ENCODE measurements at regions not wholly inside any gene's neighbourhood (a gene's known extent, or its start where the extent isn't known, plus 50 kb on each side); places are given as distances from the start of the nearest gene placed in this dataset.

DNA sequence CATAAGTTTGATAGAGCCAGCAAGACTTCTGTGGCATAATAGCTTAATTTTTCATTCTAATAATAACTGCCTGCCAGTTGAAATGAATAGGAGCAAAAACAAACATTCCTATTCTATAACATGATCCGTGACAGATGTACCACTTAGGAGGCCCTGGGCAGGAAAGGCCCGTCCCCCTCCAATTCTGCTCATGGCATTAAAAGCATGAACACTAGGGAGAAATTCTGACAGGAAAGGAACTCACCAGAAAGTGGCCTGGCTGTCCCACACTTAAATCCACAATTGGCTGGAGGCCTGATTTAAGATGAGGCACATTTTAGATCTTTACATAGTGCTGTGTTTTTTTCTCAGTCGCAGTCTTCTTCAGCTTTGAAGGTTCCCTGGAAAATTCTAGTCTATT, 261.9 kb upstream of the ETAA1 start:
- no peaks in the 10 kb centered on the region for H3K36me3 ChIP-seq

DNA sequence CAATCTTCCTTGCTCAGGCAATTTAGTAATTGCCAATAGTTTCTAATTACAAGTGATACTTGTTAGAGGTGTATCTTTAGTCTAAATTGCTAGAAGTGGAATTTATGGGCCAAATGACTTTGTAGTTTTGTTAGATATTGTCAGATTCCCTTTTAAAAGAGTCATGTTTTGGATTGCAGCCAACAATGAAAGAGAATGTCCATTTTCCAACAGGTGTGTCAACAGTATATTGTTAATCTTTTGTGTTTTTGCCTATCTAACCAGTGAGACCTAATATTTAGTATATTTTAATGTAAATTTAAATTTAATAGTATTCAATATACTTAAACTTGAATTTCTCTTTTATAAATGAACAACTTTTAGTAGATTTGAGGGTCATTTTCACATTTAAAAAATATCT, 259.4 kb upstream of the ETAA1 start:
- TF ChIP-seq, protein P1, sequence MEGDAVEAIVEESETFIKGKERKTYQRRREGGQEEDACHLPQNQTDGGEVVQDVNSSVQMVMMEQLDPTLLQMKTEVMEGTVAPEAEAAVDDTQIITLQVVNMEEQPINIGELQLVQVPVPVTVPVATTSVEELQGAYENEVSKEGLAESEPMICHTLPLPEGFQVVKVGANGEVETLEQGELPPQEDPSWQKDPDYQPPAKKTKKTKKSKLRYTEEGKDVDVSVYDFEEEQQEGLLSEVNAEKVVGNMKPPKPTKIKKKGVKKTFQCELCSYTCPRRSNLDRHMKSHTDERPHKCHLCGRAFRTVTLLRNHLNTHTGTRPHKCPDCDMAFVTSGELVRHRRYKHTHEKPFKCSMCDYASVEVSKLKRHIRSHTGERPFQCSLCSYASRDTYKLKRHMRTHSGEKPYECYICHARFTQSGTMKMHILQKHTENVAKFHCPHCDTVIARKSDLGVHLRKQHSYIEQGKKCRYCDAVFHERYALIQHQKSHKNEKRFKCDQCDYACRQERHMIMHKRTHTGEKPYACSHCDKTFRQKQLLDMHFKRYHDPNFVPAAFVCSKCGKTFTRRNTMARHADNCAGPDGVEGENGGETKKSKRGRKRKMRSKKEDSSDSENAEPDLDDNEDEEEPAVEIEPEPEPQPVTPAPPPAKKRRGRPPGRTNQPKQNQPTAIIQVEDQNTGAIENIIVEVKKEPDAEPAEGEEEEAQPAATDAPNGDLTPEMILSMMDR (IDR thresholded peaks at IDR 0.05; ENCODE audit: low read depth, low read length), result no peak
- H3K36me3 ChIP-seq, result no peaks in the 10 kb centered on the region
- no peak for DNase-seq (ENCODE audit: low read depth in 1 of 2, low spot score in 1 of 2)
- no peaks in the 10 kb centered on the region for H3K9me3 ChIP-seq (ENCODE audit: low read depth)
- no peaks in the 10 kb centered on the region for H3K4me1 ChIP-seq (ENCODE audit: low read depth)
- no peak overlapping the region for H3K27ac ChIP-seq
- H3K4me3 ChIP-seq, result no peak overlapping the region
- H3K27me3 ChIP-seq, result no peaks in the 10 kb centered on the region

More for the DNA sequence above, 261.9 kb upstream of the ETAA1 start:
- no peaks in the 10 kb centered on the region for H3K4me1 ChIP-seq (ENCODE audit: low read depth)
- H3K4me3 ChIP-seq, result no peak overlapping the region
- no peaks in the 10 kb centered on the region for H3K9me3 ChIP-seq (ENCODE audit: low read depth)
- H3K27me3 ChIP-seq, result no peaks in the 10 kb centered on the region
- no peak overlapping the region for H3K27ac ChIP-seq
- TF ChIP-seq, protein P1 (IDR thresholded peaks at IDR 0.05; ENCODE audit: low read depth, low read length), result no peak
- DNase-seq (ENCODE audit: low read depth in 1 of 2, low spot score in 1 of 2), result no peak

DNA sequence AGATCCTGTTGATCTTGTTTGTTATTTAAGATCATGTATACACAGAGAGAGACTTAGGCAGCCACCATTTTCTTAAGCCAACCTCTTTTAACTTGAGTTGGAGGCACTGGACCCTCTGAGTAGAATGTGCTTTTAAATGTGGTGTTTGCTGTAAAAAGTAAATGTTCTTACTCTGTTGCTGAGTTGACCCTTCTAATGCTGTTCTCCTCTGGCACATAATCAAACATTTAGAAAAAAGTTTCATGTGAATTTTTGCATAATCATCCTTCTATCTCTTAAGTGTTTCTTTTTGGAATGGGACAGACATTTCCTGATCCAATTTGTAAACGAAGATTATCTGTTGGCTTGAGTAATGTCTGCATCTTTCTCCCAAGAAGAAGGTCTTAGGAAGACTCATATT, 255.1 kb upstream of the ETAA1 start:
- no peak overlapping the region for H3K27ac ChIP-seq
- H3K36me3 ChIP-seq, result no peaks in the 10 kb centered on the region
- TF ChIP-seq, protein P1 (IDR thresholded peaks at IDR 0.05; ENCODE audit: low read depth, low read length), result no peak
- DNase-seq (ENCODE audit: low read depth in 1 of 2, low spot score in 1 of 2), result peak in 1 of 2 donors; percentile 5
- H3K9me3 ChIP-seq (ENCODE audit: low read depth), result no peaks in the 10 kb centered on the region
- no peak overlapping the region for H3K4me3 ChIP-seq
- no peaks in the 10 kb centered on the region for H3K27me3 ChIP-seq
- H3K4me1 ChIP-seq (ENCODE audit: low read depth), result no peaks in the 10 kb centered on the region

DNA sequence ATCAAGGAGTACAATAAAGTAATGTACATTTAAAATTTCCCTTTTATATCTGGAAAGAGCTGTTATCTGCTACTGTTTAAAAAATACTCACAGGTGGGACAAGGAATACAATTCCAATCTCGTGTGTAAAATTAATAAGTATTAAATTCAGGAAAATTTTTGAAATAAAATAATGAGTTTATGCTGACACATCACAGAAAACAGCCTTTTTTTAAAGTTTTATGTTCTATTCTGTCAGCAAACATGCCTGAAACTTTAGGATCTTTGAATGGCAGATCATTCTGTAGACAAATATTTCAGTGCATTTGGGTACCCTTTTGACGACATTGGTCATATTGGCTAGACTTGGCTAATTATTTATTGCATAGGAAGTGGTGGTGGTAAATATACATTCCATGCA, 254.4 kb upstream of the ETAA1 start:
- no peak for DNase-seq (ENCODE audit: low read depth in 1 of 2, low spot score in 1 of 2)
- Histone ChIP-seq H3K27ac (no peak overlapping the region), H3K4me1 (ENCODE audit: low read depth) (no peaks in the 10 kb centered on the region), H3K27me3 (no peaks in the 10 kb centered on the region), H3K9me3 (ENCODE audit: low read depth) (no peaks in the 10 kb centered on the region), H3K36me3 (no peaks in the 10 kb centered on the region), H3K4me3 (no peak overlapping the region)
- TF ChIP-seq, protein P1 (IDR thresholded peaks at IDR 0.05; ENCODE audit: low read depth, low read length), result no peak

DNA sequence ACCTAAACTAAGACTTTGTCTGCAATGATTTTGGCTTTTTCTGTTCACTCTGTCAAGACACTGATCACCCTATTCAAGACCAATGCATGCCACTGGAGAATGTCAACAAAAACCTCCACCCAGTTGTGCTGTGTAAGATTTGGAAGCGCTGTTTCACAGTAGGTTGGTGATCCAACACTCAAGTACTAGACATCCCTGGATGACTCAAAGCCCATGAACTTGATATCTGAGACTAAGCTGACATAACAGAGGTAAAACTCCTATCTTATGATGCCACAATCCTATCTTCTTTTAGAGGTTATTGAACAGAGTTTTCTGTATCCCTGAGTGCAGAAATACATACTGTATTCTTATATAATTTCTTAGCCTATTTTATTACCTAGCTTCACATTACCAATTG, 251.3 kb upstream of the ETAA1 start:
- Histone ChIP-seq H3K9me3 (ENCODE audit: low read depth) (no peaks in the 10 kb centered on the region), H3K4me3 (no peak overlapping the region), H3K36me3 (no peaks in the 10 kb centered on the region), H3K27ac (no peak overlapping the region), H3K27me3 (no peaks in the 10 kb centered on the region), H3K4me1 (ENCODE audit: low read depth) (no peaks in the 10 kb centered on the region)
- DNase-seq (ENCODE audit: low read depth in 1 of 2, low spot score in 1 of 2), result no peak
- TF ChIP-seq, protein P1 (IDR thresholded peaks at IDR 0.05; ENCODE audit: low read depth, low read length), result no peak

DNA sequence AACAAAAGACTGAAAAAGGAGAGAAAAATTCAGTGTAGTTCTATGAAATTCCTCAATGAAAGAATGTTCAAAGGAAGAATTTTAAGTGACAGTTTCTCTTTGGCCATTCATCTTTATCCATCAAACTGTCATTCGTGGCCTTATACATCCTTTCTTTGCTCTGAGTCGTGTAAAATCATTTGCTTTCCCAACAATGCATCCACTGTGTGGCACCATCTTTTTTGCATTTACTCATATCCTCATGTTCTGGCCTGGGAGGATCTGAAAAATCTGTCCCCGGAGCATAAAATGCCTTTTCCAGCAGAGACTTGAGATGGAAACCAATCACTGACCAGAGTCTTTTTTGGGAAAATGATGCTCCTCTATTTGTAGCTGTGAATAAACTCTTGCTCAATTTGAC, 240.3 kb upstream of the ETAA1 start:
- Histone ChIP-seq H3K9me3 (ENCODE audit: low read depth) (no peaks in the 10 kb centered on the region), H3K27ac (no peak overlapping the region), H3K27me3 (no peaks in the 10 kb centered on the region), H3K4me3 (no peak overlapping the region), H3K36me3 (no peaks in the 10 kb centered on the region), H3K4me1 (ENCODE audit: low read depth) (no peaks in the 10 kb centered on the region)
- no peak for DNase-seq (ENCODE audit: low read depth in 1 of 2, low spot score in 1 of 2)
- TF ChIP-seq, protein P1 (IDR thresholded peaks at IDR 0.05; ENCODE audit: low read depth, low read length), result no peak

Measured in cardiac muscle cell (in vitro differentiated cells and primary cell).